Brain microvascular endothelial cell (primary cell): ENCODE measurements at regions not wholly inside any gene's neighbourhood (a gene's known extent, or its start where the extent isn't known, plus 50 kb on each side); places are given as distances from the start of the nearest gene placed in this dataset.

Experiments
- DNase-seq: peaks from one replicate; pipeline ENCODE4 v3.0.0-alpha.2; 2020
- H3K27ac ChIP-seq: fragments of 250-450 bp; sonication (Bioruptor Pico); 2 replicates; pipeline ENCODE4 v1.5.1; 2020; ENCODE audit warnings: mild to moderate bottlenecking, moderate library complexity
- H3K27me3 ChIP-seq: fragments of 250-450 bp; sonication (Bioruptor Pico); replicated peaks from 2 replicates; pipeline ENCODE4 v1.5.1; 2020; ENCODE audit warnings: mild to moderate bottlenecking
- H3K36me3 ChIP-seq: fragments of 250-450 bp; sonication (Bioruptor Pico); replicated peaks from 2 replicates; pipeline ENCODE4 v1.5.1; 2020; ENCODE audit warnings: mild to moderate bottlenecking
- H3K4me3 ChIP-seq: 2 replicates; pipeline ENCODE4 v1.5.1; 2011; ENCODE audit warnings: low read depth, mild to moderate bottlenecking, control low read depth, low read length, moderate library complexity
- in situ Hi-C: cut with HindIII; loops from 2 replicates; pipeline ENCODE4 v1.10.0; 2017; ENCODE audit warnings: low sequenced_read_pairs, low pct_ligation_motif_present
- TF ChIP-seq, protein P1 (sequence below): IDR thresholded peaks from 2 replicates; pipeline ENCODE4 v1.5.1; 2011; ENCODE audit warnings: low read depth, mild to moderate bottlenecking, moderate library complexity, low read length, control low read depth, inconsistent platforms; ENCODE audit errors: missing control alignments

- in situ Hi-C loops, result no loop called here
These were observed 178.8 kb upstream of the HDAC4 start for GRCh38 chr2:239579524-239580198.

GRCh38 chr2:239579081-239579480, 178.3 kb upstream of the HDAC4 start:
- in situ Hi-C loops, result no loop called here
- no peaks in the 10 kb centered on the region for H3K36me3 ChIP-seq

More at GRCh38 chr2:239579524-239580198, 178.8 kb upstream of the HDAC4 start:
- H3K4me3 ChIP-seq, result no peak overlapping the region
- no peak overlapping the region for H3K27ac ChIP-seq
- H3K36me3 ChIP-seq, result no peaks in the 10 kb centered on the region
- TF ChIP-seq, protein P1, sequence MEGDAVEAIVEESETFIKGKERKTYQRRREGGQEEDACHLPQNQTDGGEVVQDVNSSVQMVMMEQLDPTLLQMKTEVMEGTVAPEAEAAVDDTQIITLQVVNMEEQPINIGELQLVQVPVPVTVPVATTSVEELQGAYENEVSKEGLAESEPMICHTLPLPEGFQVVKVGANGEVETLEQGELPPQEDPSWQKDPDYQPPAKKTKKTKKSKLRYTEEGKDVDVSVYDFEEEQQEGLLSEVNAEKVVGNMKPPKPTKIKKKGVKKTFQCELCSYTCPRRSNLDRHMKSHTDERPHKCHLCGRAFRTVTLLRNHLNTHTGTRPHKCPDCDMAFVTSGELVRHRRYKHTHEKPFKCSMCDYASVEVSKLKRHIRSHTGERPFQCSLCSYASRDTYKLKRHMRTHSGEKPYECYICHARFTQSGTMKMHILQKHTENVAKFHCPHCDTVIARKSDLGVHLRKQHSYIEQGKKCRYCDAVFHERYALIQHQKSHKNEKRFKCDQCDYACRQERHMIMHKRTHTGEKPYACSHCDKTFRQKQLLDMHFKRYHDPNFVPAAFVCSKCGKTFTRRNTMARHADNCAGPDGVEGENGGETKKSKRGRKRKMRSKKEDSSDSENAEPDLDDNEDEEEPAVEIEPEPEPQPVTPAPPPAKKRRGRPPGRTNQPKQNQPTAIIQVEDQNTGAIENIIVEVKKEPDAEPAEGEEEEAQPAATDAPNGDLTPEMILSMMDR, result no peak
- no peak for DNase-seq
- no peaks in the 10 kb centered on the region for H3K27me3 ChIP-seq

GRCh38 chr2:239578381-239578780, 177.6 kb upstream of the HDAC4 start:
- H3K36me3 ChIP-seq, result no peaks in the 10 kb centered on the region
- DNase-seq, result no peak
- in situ Hi-C loops, result no loop called here
- no peaks in the 10 kb centered on the region for H3K27me3 ChIP-seq
- TF ChIP-seq, protein P1, result no peak
- H3K4me3 ChIP-seq, result no peak overlapping the region
- no peak overlapping the region for H3K27ac ChIP-seq

More at GRCh38 chr2:239579081-239579480, 178.3 kb upstream of the HDAC4 start:
- TF ChIP-seq, protein P1, result no peak
- DNase-seq, result no peak
- Histone ChIP-seq H3K4me3 (no peak overlapping the region), H3K27ac (no peak overlapping the region), H3K27me3 (no peaks in the 10 kb centered on the region)

DNA sequence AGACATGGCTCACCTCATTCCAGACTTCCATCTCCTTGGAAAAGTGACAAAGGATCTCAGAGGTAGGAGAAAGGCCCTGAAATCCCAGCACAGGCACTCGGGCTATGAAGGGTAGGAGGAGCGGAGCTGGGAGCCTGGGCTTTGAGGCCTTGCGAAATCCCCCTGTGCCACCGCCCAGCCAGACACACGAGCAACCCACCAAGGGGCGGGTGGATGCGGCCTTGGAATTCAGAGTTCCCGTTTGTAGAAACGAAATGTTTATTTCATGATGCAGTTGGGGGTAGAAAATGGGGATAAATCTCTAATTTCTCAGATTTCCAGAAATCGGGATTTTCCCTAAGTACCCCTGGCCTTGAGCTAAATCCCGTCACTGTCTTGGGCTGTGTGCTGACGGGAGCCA, 177.1 kb upstream of the HDAC4 start:
- TF ChIP-seq, protein P1, result no peak
- DNase-seq, result no peak
- in situ Hi-C loops, result no loop called here
- Histone ChIP-seq H3K27me3 (no peaks in the 10 kb centered on the region), H3K27ac (no peak overlapping the region), H3K36me3 (no peaks in the 10 kb centered on the region), H3K4me3 (no peak overlapping the region)

- Histone ChIP-seq H3K4me3 (no peak overlapping the region), H3K36me3 (no peaks in the 10 kb centered on the region), H3K27ac (no peak overlapping the region), H3K27me3 (no peaks in the 10 kb centered on the region)
- in situ Hi-C loops, result no loop called here
- DNase-seq, result no peak
- TF ChIP-seq, protein P1, result no peak
These were observed 176.2 kb upstream of the HDAC4 start for GRCh38 chr2:239576784-239577685.
